IMR-90 (cell line): ENCODE measurements at regions not wholly inside any gene's neighbourhood (a gene's known extent, or its start where the extent isn't known, plus 50 kb on each side); places are given as distances from the start of the nearest gene placed in this dataset.

Experiments used
- CEBPB ChIP-seq: IDR thresholded peaks from 2 replicates; pipeline ENCODE4 v1.6.1; 2012; ENCODE audit warnings: low read depth, low read length, improper control_type of control experiment
- FOS ChIP-seq: fragments of 150-350 bp; IDR thresholded peaks from 2 replicates; pipeline ENCODE4 v1.6.1; 2016; ENCODE audit warnings: low read depth, low read length
- MAFK ChIP-seq: IDR thresholded peaks from 2 replicates; pipeline ENCODE4 v1.6.1; 2012; ENCODE audit warnings: low read depth, low read length, improper control_type of control experiment
- MAZ ChIP-seq: IDR thresholded peaks from 2 replicates; pipeline ENCODE4 v1.6.1; 2012; ENCODE audit warnings: low read depth, mild to moderate bottlenecking, low read length, improper control_type of control experiment, moderate library complexity, borderline replicate concordance
- POLR2A ChIP-seq: IDR thresholded peaks from 2 replicates; pipeline ENCODE4 v1.6.1; 2012; ENCODE audit warnings: mild to moderate bottlenecking, low read depth, low read length
- RAD21 ChIP-seq: IDR thresholded peaks from 2 replicates; pipeline ENCODE4 v1.6.1; 2012; ENCODE audit warnings: low read length, improper control_type of control experiment
- RCOR1 ChIP-seq: IDR thresholded peaks from 2 replicates; pipeline ENCODE4 v1.6.1; 2012; ENCODE audit warnings: mild to moderate bottlenecking, low read length, improper control_type of control experiment; ENCODE audit not compliant: insufficient replicate concordance
- TF ChIP-seq, protein P1 (sequence below): conservative IDR thresholded peaks from 2 replicates; pipeline ENCODE4 v1.5.1; 2012; ENCODE audit warnings: mild to moderate bottlenecking, low read depth, low read length, improper control_type of control experiment
- TF ChIP-seq, protein P2 (sequence below): fragments of 150-350 bp; IDR thresholded peaks from 2 replicates; pipeline ENCODE4 v1.6.1; 2017; ENCODE audit warnings: mild to moderate bottlenecking, antibody characterized with exemption, low read length, low read depth

DNA sequence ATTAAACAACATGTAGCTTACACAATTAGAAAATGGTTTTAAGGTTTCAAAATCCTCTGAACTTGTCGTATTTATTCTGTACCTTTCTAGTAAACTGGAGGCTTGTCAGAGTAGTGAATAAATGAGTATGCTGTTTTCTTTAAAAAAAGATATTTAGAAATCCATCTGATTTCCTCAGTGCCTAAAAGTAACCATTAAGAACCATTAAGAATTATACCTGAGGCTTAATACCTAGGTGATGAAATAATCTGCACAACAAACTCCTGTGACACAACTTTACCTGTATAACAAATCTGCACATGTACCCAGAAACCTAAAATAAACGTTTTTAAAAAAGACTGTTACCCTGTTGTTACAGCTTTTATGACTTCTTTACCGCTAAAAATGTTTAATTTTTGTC lies 143.0 kb upstream of the SOX2 start:
- no peak for TF ChIP-seq FOS
- TF ChIP-seq, protein P1, sequence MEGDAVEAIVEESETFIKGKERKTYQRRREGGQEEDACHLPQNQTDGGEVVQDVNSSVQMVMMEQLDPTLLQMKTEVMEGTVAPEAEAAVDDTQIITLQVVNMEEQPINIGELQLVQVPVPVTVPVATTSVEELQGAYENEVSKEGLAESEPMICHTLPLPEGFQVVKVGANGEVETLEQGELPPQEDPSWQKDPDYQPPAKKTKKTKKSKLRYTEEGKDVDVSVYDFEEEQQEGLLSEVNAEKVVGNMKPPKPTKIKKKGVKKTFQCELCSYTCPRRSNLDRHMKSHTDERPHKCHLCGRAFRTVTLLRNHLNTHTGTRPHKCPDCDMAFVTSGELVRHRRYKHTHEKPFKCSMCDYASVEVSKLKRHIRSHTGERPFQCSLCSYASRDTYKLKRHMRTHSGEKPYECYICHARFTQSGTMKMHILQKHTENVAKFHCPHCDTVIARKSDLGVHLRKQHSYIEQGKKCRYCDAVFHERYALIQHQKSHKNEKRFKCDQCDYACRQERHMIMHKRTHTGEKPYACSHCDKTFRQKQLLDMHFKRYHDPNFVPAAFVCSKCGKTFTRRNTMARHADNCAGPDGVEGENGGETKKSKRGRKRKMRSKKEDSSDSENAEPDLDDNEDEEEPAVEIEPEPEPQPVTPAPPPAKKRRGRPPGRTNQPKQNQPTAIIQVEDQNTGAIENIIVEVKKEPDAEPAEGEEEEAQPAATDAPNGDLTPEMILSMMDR, result no peak
- TF ChIP-seq POLR2A, result no peak
- no peak for TF ChIP-seq RAD21
- no peak for TF ChIP-seq CEBPB
- TF ChIP-seq, protein P2, sequence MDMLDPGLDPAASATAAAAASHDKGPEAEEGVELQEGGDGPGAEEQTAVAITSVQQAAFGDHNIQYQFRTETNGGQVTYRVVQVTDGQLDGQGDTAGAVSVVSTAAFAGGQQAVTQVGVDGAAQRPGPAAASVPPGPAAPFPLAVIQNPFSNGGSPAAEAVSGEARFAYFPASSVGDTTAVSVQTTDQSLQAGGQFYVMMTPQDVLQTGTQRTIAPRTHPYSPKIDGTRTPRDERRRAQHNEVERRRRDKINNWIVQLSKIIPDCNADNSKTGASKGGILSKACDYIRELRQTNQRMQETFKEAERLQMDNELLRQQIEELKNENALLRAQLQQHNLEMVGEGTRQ, result no peak
- no peak for TF ChIP-seq RCOR1
- no peak for TF ChIP-seq MAFK
- no peak for TF ChIP-seq MAZ
